GM12878 (cell line): ENCODE measurements at regions not wholly inside any gene's neighbourhood (a gene's known extent, or its start where the extent isn't known, plus 50 kb on each side); places are given as distances from the start of the nearest gene placed in this dataset.

Experiments used
- CEBPZ ChIP-seq: fragments of 150-350 bp; IDR thresholded peaks from 2 replicates; pipeline ENCODE4 v1.6.1; 2016; ENCODE audit warnings: low read depth, low read length
- CREB1 ChIP-seq: IDR thresholded peaks from 2 replicates; pipeline ENCODE4 v1.6.1; 2012; ENCODE audit warnings: low read depth, mild to moderate bottlenecking, inconsistent platforms
- CTCF ChIP-seq, 3 experiments: IDR thresholded peaks in 2 of 3; conservative IDR thresholded peaks in 1 of 3; 2 replicates each; pipeline ENCODE4 v1.5.1; 2011; ENCODE audit warnings: low read depth in 3 of 3, low read length in 3 of 3, mild to moderate bottlenecking in 3 of 3, control low read depth in 2 of 3, moderate library complexity in 2 of 3, inconsistent platforms in 1 of 3, mixed read lengths in 1 of 3; ENCODE audit not compliant: control insufficient read depth in 2 of 3, insufficient read depth in 1 of 3; ENCODE audit errors: extremely low read depth in 1 of 3
- EP300 ChIP-seq, 2 experiments: fragments of 150-350 bp in 1 of 2; IDR thresholded peaks; 2 replicates each; pipeline ENCODE4 v1.6.1; 2011 to 2012; ENCODE audit warnings: low read depth in 2 of 2, low read length in 2 of 2, borderline replicate concordance in 1 of 2, improper control_type of control experiment in 1 of 2, inconsistent platforms in 1 of 2; ENCODE audit not compliant: control insufficient read depth in 1 of 2
- MAX ChIP-seq: IDR thresholded peaks from 2 replicates; pipeline ENCODE4 v1.6.1; 2012; ENCODE audit warnings: low read depth, low read length, improper control_type of control experiment
- MYC ChIP-seq: IDR thresholded peaks from 2 replicates; pipeline ENCODE4 v1.6.1; 2011; ENCODE audit warnings: mild to moderate bottlenecking, low read length, moderate library complexity, inconsistent platforms; ENCODE audit not compliant: insufficient read depth, insufficient replicate concordance, insufficient read length, severe bottlenecking
- POLR2AphosphoS5 ChIP-seq: IDR thresholded peaks from 2 replicates; pipeline ENCODE4 v1.6.1; 2011; ENCODE audit warnings: mild to moderate bottlenecking, low read length, inconsistent platforms

GRCh38 chr3:194000100-194000499 lies 135.8 kb upstream of the HES1 start:
- TF ChIP-seq CTCF (IDR thresholded peaks at IDR 0.05 in 2 of 3, conservative IDR thresholded peaks at IDR 0.05 in 1 of 3; ENCODE audit: control insufficient read depth in 2 of 3, extremely low read depth in 1 of 3, insufficient read depth in 1 of 3, low read depth in 3 of 3, low read length in 3 of 3) (no peak), MYC (no peak), POLR2AphosphoS5 (no peak), CEBPZ (no peak), EP300 (IDR thresholded peaks at IDR 0.05; ENCODE audit: borderline replicate concordance in 1 of 2, control insufficient read depth in 1 of 2, low read depth in 2 of 2, low read length in 2 of 2) (no peak), MAX (no peak), CREB1 (no peak)
